Common myeloid progenitor, CD34-positive (primary cell): ENCODE measurements at regions not wholly inside any gene's neighbourhood (a gene's known extent, or its start where the extent isn't known, plus 50 kb on each side); places are given as distances from the start of the nearest gene placed in this dataset.

ENCODE experiments used
- CTCF ChIA-PET: fragments of 350-600 bp; sonication (Branson Sonifier 250); formaldehyde crosslinking; loops from one replicate; lab custom pipeline; 2021; ENCODE audit warnings: antibody characterized with exemption; lab: Charles Lee
- POLR2A ChIA-PET: fragments of 350-600 bp; sonication (Branson Sonifier 250); formaldehyde crosslinking; loops from one replicate; lab custom pipeline; 2021; ENCODE audit warnings: antibody characterized with exemption; lab: Charles Lee
- DNase-seq, 3 donors: peaks; one replicate each; pipeline versions ENCODE4 v3.0.0 to v3.0.0-alpha.2; 2013
- H3K27ac ChIP-seq, 2 experiments: 1 replicate in 1 of 2; 2 replicates in 1 of 2; pipeline ENCODE4 v1.7.0; 2013; ENCODE audit warnings: inconsistent platforms in 2 of 2, low read length in 2 of 2, mild to moderate bottlenecking in 2 of 2, low read depth in 1 of 2, moderate library complexity in 1 of 2; ENCODE audit not compliant: severe bottlenecking in 2 of 2, insufficient read depth in 1 of 2, poor library complexity in 1 of 2
- H3K27me3 ChIP-seq, 5 experiments: replicated peaks in 2 of 5; 1 replicate in 3 of 5; 2 replicates in 2 of 5; pipeline versions ENCODE4 v1.6.1 to v1.7.0; 2013; ENCODE audit warnings: low read length in 4 of 5, mild to moderate bottlenecking in 2 of 5, moderate library complexity in 2 of 5, inconsistent platforms in 1 of 5; ENCODE audit not compliant: insufficient read depth in 5 of 5, control insufficient read depth in 4 of 5
- H3K36me3 ChIP-seq, 4 experiments: 1 replicate in 2 of 4; 2 replicates in 2 of 4; pipeline versions ENCODE4 v1.6.1 to v1.7.0; 2013; ENCODE audit warnings: low read length in 3 of 4, control low read depth in 1 of 4, mild to moderate bottlenecking in 1 of 4; ENCODE audit not compliant: control insufficient read depth in 4 of 4, insufficient read depth in 4 of 4
- H3K4me1 ChIP-seq, 4 experiments: 1 replicate in 3 of 4; 2 replicates in 1 of 4; pipeline versions ENCODE4 v1.6.1 to v1.7.1; 2013; ENCODE audit warnings: low read length in 3 of 4, mild to moderate bottlenecking in 3 of 4, control low read depth in 1 of 4, inconsistent platforms in 1 of 4, moderate library complexity in 1 of 4; ENCODE audit not compliant: control insufficient read depth in 4 of 4, insufficient read depth in 4 of 4; ENCODE audit errors: control extremely low read depth in 1 of 4
- H3K4me3 ChIP-seq, 7 experiments: 1 replicate in 4 of 7; 2 replicates in 3 of 7; pipeline versions ENCODE4 v1.5.1 to v1.7.0; 2013; ENCODE audit warnings: mild to moderate bottlenecking in 7 of 7, low read length in 6 of 7, moderate library complexity in 6 of 7, inconsistent platforms in 2 of 7, low read depth in 2 of 7, control low read depth in 1 of 7; ENCODE audit not compliant: insufficient read depth in 4 of 7, control insufficient read depth in 1 of 7; ENCODE audit errors: extremely low read depth in 1 of 7
- H3K9me3 ChIP-seq, 5 experiments: 1 replicate in 4 of 5; 2 replicates in 1 of 5; pipeline versions ENCODE4 v1.6.1 to v1.7.1; 2013; ENCODE audit warnings: low read length in 4 of 5, mild to moderate bottlenecking in 2 of 5, inconsistent platforms in 1 of 5, low read depth in 1 of 5, moderate library complexity in 1 of 5; ENCODE audit not compliant: control insufficient read depth in 4 of 5, insufficient read depth in 2 of 5; ENCODE audit errors: control extremely low read depth in 1 of 5
- WGBS: methylation state at CpG from one replicate; pipeline ENCODE4 v1.1.5; 2013; ENCODE audit not compliant: insufficient coverage; 5-methylcytosine and 5-hydroxymethylcytosine counted together

GRCh38 chr7:110209884-110210283 is 881.0 kb upstream of the LRRN3 start:
- POLR2A ChIA-PET = no interaction called here
- no peak overlapping the region for H3K27ac ChIP-seq
- no peaks in the 10 kb centered on the region for H3K27me3 ChIP-seq
- CTCF ChIA-PET = no interaction called here
- no peak for DNase-seq
- H3K36me3 ChIP-seq = no peaks in the 10 kb centered on the region
- H3K4me3 ChIP-seq = no peak overlapping the region
- no CpG with 5 or more reads among the region's 1 CpG for WGBS
- peaks cover 0 to 1% (median 0%) of the 10 kb centered on the region in 5 experiments for H3K9me3 ChIP-seq
- no peaks in the 10 kb centered on the region for H3K4me1 ChIP-seq

DNA sequence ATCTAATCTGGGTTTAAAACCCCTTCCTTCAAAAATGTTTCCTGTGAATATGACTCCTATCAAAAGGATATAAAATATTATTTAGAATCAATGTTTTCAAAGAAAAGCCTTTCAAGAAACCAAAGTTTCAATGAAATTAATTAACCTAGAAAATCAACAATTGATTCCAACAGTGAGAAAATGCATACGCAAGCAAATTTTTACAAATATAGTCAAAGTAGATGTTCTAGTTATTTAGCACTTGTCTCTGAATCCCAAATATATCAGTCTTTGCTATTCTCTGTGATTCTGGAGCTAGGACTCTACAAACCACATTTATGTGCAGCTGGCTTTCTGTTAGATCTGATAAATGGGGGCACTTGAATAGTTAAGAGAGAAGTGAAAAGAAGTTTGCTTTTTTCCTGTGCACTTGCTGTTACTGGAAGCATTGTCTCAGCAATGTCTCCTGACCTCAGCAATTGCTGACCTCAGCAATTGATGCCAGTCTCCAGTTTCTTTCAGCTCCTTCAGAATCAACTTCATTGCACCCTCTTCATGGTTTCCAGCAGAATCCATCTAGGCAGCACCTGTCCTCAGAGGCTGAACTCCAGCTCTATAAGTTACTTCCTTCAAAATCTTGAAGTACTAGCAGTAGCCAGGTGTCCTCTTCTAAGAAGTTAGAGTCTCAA is 879.9 kb upstream of the LRRN3 start:
- no peaks in the 10 kb centered on the region for H3K4me1 ChIP-seq
- CTCF ChIA-PET = interaction anchor here (0.6 kb wide), 1 partner anchor 42 kb away, joined by 3 read pairs; no protein-coding TSS in a partner anchor

GRCh38 chr7:110224643-110225042 is 866.3 kb upstream of the LRRN3 start:
- ChIA-PET CTCF (no interaction called here), POLR2A (no interaction called here)
- DNase-seq = no peak
- Histone ChIP-seq H3K4me1 (no peaks in the 10 kb centered on the region), H3K9me3 (no peaks in the 10 kb centered on the region), H3K27ac (no peak overlapping the region), H3K4me3 (no peak overlapping the region), H3K36me3 (no peaks in the 10 kb centered on the region), H3K27me3 (no peaks in the 10 kb centered on the region)

More for the DNA sequence above, 879.9 kb upstream of the LRRN3 start:
- Histone ChIP-seq H3K36me3 (no peaks in the 10 kb centered on the region), H3K4me3 (no peak overlapping the region), H3K27me3 (no peaks in the 10 kb centered on the region), H3K27ac (no peak overlapping the region), H3K9me3 (peaks cover 0 to 4% (median 0%) of the 10 kb centered on the region in 5 experiments)
- DNase-seq = no peak
- no CpG with 5 or more reads among the region's 1 CpG for WGBS
- POLR2A ChIA-PET = no interaction called here

DNA sequence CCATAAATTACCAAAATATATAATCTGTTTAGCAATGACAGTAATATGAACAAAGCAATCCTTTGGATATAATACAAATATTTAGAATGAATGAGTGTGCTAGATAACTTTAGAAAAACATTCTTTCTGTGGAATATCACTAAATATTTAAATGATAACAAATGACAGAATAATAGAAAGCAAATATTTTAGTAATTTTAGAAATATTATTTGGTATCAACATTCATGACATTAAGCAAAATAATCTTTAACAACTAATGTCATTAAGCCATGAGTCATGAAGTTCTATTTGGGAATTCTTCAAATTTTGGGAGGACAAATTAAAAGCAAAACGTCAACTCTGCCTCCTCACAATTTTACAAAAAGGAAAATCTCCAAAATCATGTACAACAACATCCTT is 844.8 kb upstream of the LRRN3 start:
- DNase-seq = no peak
- ChIA-PET CTCF (no interaction called here), POLR2A (no interaction called here)
- Histone ChIP-seq H3K36me3 (no peaks in the 10 kb centered on the region), H3K4me3 (no peak overlapping the region), H3K27ac (no peak overlapping the region), H3K27me3 (no peaks in the 10 kb centered on the region), H3K4me1 (no peaks in the 10 kb centered on the region), H3K9me3 (no peaks in the 10 kb centered on the region)
- WGBS = 100% methylated on average over 1 of the region's 1 CpG

GRCh38 chr7:110253093-110253492 is 837.8 kb upstream of the LRRN3 start:
- ChIA-PET CTCF (no interaction called here), POLR2A (no interaction called here)
- no peak overlapping the region for H3K27ac ChIP-seq

DNA sequence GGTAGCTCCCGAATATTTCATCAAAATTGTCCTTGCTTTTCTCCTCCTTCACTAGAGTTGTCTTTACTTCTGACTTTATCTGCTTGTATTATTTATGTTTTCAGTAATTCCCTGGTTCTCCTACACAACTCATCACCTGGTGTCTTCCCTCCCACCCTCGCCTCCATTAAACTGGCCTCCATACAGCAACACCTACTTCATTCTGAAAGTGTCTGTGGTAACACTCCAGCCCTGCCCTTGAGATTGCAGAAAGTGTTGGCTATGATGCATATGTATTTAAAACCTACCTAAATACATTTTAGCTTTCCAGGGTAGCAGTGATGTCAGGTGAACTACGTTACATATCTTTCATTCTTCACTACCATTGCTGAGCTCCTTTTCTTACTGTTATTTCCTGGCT is 833.3 kb upstream of the LRRN3 start:
- CTCF ChIA-PET = interaction anchor here (0.6 kb wide), 1 partner anchor 80 kb away, joined by 3 read pairs; no protein-coding TSS in a partner anchor
- H3K4me3 ChIP-seq = no peak overlapping the region
- no peaks in the 10 kb centered on the region for H3K9me3 ChIP-seq
- no peaks in the 10 kb centered on the region for H3K27me3 ChIP-seq
- H3K36me3 ChIP-seq = no peaks in the 10 kb centered on the region
- H3K4me1 ChIP-seq = no peaks in the 10 kb centered on the region
- POLR2A ChIA-PET = no interaction called here
- DNase-seq = no peak
- WGBS = 100% methylated on average over 1 of the region's 3 CpGs
- H3K27ac ChIP-seq = no peak overlapping the region

More at GRCh38 chr7:110253093-110253492, 837.8 kb upstream of the LRRN3 start:
- DNase-seq = no peak
- 94% methylated on average over 3 of the region's 4 CpGs for WGBS
- H3K36me3 ChIP-seq = no peaks in the 10 kb centered on the region
- no peaks in the 10 kb centered on the region for H3K27me3 ChIP-seq
- H3K9me3 ChIP-seq = no peaks in the 10 kb centered on the region
- H3K4me1 ChIP-seq = no peaks in the 10 kb centered on the region
- no peak overlapping the region for H3K4me3 ChIP-seq

DNA sequence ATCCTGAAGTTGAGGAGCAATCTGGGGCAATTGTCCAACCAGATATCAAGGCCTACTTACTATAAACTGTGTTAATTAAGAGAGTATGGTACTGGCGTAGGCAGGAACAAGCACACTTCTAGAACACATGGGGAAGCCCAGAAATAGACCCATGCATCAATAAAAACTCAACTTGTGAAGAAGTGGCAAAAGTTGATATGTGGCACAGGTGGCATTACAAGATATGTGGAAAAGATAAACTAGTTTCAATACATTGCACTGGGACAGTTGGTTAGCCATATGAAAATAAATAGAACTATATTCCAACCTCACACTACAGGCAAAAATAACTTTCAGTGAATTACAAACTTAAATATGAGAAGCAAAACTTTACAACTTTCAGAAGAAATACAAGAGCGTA is 828.7 kb upstream of the LRRN3 start:
- ChIA-PET CTCF (no interaction called here), POLR2A (no interaction called here)

More for the DNA sequence above, 828.7 kb upstream of the LRRN3 start:
- H3K9me3 ChIP-seq = no peaks in the 10 kb centered on the region
- no peaks in the 10 kb centered on the region for H3K4me1 ChIP-seq
- H3K27ac ChIP-seq = no peak overlapping the region
- no peak overlapping the region for H3K4me3 ChIP-seq
- no peak for DNase-seq
- H3K27me3 ChIP-seq = no peaks in the 10 kb centered on the region
- WGBS = 100% methylated on average over 1 of the region's 2 CpGs
- no peaks in the 10 kb centered on the region for H3K36me3 ChIP-seq
